Suprapubic skin (tissue), 4 donors: ENCODE measurements at regions not wholly inside any gene's neighbourhood (a gene's known extent, or its start where the extent isn't known, plus 50 kb on each side); places are given as distances from the start of the nearest gene placed in this dataset.

Experiments
- DNase-seq, 2 donors: peaks; one replicate each; pipeline ENCODE4 v3.0.0-alpha.2; 2019; ENCODE audit warnings: low spot score in 2 of 2
- H3K27ac ChIP-seq: fragments of 200-600 bp; sonication (generic); one replicate; pipeline ENCODE4 v1.5.1; 2019
- H3K27me3 ChIP-seq: fragments of 200-600 bp; sonication (generic); one replicate; pipeline ENCODE4 v1.5.1; 2019
- H3K36me3 ChIP-seq: fragments of 200-600 bp; sonication (generic); one replicate; pipeline ENCODE4 v1.5.1; 2019
- H3K4me1 ChIP-seq: fragments of 200-600 bp; sonication (generic); one replicate; pipeline ENCODE4 v1.5.1; 2019
- H3K4me3 ChIP-seq: fragments of 200-600 bp; sonication (generic); one replicate; pipeline ENCODE4 v1.5.1; 2019; ENCODE audit warnings: mild to moderate bottlenecking
- H3K9me3 ChIP-seq: fragments of 200-600 bp; sonication (generic); one replicate; pipeline ENCODE4 v1.5.1; 2019
- EP300 ChIP-seq: sonication (generic); formaldehyde crosslinking; IDR thresholded peaks from one replicate; pipeline ENCODE4 v1.6.1; 2017; ENCODE audit warnings: antibody characterized with exemption
- POLR2A ChIP-seq, 2 donors: fragments of 450-650 bp; IDR thresholded peaks; one replicate each; pipeline ENCODE4 v1.6.1; 2017; ENCODE audit warnings: antibody characterized with exemption in 2 of 2, mild to moderate bottlenecking in 2 of 2, moderate library complexity in 2 of 2
- POLR2AphosphoS5 ChIP-seq, 3 donors: sonication (generic); formaldehyde crosslinking; IDR thresholded peaks; one replicate each; pipeline ENCODE4 v1.6.1; 2017; ENCODE audit warnings: antibody characterized with exemption in 3 of 3
- WGBS: methylation state at CpG from one replicate; pipeline ENCODE4 v1.1.5; 2018; 5-methylcytosine and 5-hydroxymethylcytosine counted together
- TF ChIP-seq, protein P1 (sequence below), 2 donors: fragments of 200-600 bp in 1 of 2; fragments of 450-650 bp in 1 of 2; sonication (generic) in 1 of 2; IDR thresholded peaks; one replicate each; pipeline ENCODE4 v1.5.1; 2016 to 2019; ENCODE audit warnings: antibody characterized with exemption in 2 of 2, mild to moderate bottlenecking in 1 of 2, moderate library complexity in 1 of 2

DNA sequence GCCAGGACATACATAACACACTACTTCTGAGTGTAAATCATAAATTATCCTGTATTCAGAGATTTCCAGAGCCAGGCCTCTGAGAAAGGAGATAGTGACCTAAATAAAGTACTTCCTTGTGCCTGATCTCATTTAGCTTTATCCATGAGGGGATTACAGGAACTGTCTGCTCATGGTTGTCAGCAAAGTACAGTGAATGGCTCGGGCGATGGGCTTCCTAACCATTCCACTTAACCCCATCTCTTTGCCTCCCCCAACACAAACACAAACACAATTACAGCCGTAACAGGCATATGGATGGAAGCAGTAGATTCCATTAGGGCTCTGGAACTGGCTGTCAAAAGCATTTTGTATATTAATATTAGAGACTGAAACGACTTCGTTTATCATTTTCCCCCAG is 206.7 kb upstream of the CPNE8 start:
- WGBS: 78% methylated on average over 5 of the region's 5 CpGs

DNA sequence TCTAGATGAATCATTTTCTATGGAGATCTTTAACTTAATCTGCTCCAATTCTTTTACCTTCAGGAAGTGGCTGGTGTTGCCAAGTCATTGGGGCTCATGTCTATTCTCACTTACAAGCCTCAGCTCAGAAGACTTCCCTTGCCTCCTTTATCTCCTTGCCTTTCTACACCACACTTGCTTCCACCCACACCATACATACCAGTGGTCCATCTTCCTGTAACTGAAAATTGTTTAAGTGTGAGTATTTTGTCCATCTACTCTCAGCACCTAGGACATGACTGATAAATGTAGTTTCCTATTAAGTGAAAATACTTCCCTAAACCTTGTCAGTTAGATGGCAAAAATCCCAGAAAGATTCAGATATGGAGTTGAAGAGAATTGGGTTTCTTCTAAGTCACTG is 199.7 kb upstream of the CPNE8 start:
- TF ChIP-seq, protein P1, sequence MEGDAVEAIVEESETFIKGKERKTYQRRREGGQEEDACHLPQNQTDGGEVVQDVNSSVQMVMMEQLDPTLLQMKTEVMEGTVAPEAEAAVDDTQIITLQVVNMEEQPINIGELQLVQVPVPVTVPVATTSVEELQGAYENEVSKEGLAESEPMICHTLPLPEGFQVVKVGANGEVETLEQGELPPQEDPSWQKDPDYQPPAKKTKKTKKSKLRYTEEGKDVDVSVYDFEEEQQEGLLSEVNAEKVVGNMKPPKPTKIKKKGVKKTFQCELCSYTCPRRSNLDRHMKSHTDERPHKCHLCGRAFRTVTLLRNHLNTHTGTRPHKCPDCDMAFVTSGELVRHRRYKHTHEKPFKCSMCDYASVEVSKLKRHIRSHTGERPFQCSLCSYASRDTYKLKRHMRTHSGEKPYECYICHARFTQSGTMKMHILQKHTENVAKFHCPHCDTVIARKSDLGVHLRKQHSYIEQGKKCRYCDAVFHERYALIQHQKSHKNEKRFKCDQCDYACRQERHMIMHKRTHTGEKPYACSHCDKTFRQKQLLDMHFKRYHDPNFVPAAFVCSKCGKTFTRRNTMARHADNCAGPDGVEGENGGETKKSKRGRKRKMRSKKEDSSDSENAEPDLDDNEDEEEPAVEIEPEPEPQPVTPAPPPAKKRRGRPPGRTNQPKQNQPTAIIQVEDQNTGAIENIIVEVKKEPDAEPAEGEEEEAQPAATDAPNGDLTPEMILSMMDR (IDR thresholded peaks at IDR 0.05): no peak
- no peak for TF ChIP-seq EP300
- no peak for TF ChIP-seq POLR2A (IDR thresholded peaks at IDR 0.05)
- no peak overlapping the region for H3K27ac ChIP-seq
- no peak for DNase-seq
- peaks cover 4% of the 10 kb centered on the region for H3K4me1 ChIP-seq
- H3K27me3 ChIP-seq: no peaks in the 10 kb centered on the region
- no peak overlapping the region for H3K4me3 ChIP-seq
- H3K36me3 ChIP-seq: no peaks in the 10 kb centered on the region
- no peaks in the 10 kb centered on the region for H3K9me3 ChIP-seq

More for the DNA sequence above, 206.7 kb upstream of the CPNE8 start:
- Histone ChIP-seq H3K4me1 (no peaks in the 10 kb centered on the region), H3K9me3 (no peaks in the 10 kb centered on the region), H3K27me3 (no peaks in the 10 kb centered on the region), H3K36me3 (no peaks in the 10 kb centered on the region), H3K27ac (no peak overlapping the region), H3K4me3 (no peak overlapping the region)
- TF ChIP-seq EP300: no peak
- DNase-seq: no peak

DNA sequence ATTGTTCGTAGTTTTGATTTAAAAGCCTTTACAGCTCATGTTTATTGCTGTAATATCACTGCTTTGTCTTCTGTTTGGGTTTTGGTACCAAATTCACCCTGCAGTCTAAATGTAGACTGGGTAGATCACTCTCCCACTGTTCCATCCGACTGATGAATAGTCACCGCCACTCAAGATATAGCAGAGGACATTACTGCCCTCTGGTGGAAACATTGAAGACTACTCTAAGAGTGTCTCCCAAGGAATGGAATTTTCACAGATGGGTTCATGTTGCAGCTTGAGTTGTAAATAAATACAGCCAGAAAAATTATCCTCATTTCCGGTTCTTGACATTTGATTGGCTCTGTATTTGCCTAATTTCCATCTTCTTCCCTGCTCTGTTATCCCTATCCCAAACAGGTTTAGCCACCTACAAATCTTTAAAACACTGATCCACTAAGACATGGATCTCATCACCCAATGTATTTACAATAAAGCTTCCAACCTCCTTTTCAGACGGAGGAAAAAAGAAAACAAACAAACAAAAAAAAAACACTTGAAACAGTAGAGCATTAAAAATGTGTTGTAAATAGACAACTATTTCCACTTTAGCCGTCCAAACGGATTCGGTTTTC is 198.3 kb upstream of the CPNE8 start:
- WGBS: 24% methylated on average over 8 of the region's 8 CpGs
- H3K9me3 ChIP-seq: no peaks in the 10 kb centered on the region
- no peak overlapping the region for H3K4me3 ChIP-seq
- TF ChIP-seq POLR2A (IDR thresholded peaks at IDR 0.05): no peak
- TF ChIP-seq, protein P1 (IDR thresholded peaks at IDR 0.05): peak; percentile 63 to 72
- DNase-seq: no peak
- no peaks in the 10 kb centered on the region for H3K36me3 ChIP-seq
- peaks cover 4% of the 10 kb centered on the region for H3K4me1 ChIP-seq
- no peaks in the 10 kb centered on the region for H3K27me3 ChIP-seq
- H3K27ac ChIP-seq: no peak overlapping the region

DNA sequence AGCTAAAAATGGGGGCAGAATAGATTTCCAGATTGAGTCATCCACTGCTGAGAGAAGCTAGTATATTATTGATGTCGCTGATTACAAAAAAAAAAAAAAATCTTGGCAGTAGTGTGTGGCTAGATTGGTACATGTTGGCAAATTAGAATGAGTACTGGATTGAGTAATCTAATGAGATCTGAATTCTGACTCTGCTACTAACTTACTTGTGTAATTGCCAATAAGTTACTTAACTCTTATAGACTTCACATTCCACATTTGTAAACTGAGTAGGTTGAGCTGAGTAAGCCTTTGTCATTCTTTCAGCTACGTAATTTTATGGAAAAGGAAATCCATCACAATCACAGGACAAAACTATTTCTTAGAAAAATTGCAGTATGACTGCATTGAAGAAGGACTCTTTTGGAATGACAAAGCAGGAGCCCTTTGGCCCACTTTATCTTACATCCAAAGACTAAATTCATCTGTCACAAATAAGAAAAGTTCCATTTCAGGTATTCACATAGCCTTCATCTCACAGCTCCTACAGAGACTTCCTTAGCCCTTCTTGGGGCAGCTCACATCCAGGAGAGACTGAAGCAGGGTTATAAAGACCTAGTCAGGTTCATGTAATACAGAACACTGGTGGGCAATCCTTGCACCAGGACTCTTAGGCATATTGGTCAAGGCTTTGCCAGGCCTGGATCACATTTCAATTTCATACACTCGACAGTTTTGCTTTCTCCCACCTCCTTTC is 197.3 kb upstream of the CPNE8 start:
- peaks cover 4% of the 10 kb centered on the region for H3K4me1 ChIP-seq
- no peaks in the 10 kb centered on the region for H3K36me3 ChIP-seq
- no peak overlapping the region for H3K27ac ChIP-seq
- TF ChIP-seq EP300: no peak
- TF ChIP-seq POLR2A (IDR thresholded peaks at IDR 0.05): no peak
- no peak for TF ChIP-seq POLR2AphosphoS5 (IDR thresholded peaks at IDR 0.05)
- TF ChIP-seq, protein P1 (IDR thresholded peaks at IDR 0.05): no peak
- 58% methylated on average over 3 of the region's 3 CpGs for WGBS
- H3K4me3 ChIP-seq: no peak overlapping the region
- H3K9me3 ChIP-seq: no peaks in the 10 kb centered on the region
- DNase-seq: no peak
- no peaks in the 10 kb centered on the region for H3K27me3 ChIP-seq

DNA sequence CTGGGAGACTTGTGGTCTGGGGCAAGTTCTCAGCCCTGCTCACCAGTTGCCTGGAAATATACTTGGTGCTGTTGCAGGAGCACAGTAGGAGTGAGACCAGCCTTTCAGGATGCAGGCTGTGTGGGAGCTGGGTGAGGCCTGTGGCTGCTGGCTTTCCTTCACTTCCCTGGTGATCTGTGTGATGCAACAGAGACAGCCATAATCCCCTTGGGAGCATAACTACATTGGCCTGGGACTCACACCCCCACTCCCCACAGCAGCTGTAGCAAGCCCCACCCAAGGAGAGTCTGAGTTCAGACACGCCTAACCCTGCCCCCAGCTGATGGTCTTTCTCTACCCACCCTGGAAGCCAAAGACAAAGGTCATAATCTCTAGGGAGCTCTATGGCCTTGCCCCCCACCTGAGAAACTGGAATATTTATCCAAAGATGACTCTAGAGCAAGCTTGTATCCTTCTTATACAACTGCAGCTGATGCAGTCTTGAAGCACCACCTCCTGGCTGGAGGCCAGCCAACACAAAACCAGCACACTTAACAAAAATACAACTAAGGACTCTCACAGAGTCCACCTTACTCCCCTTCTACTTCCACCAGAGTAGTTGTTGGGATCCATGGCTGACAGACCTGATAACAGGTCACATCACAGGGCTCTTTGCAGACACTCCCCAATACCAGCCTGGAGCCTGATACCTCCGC is 190.4 kb upstream of the CPNE8 start:
- no peak overlapping the region for H3K4me3 ChIP-seq
- TF ChIP-seq POLR2A (IDR thresholded peaks at IDR 0.05) (no peak), EP300 (no peak), POLR2AphosphoS5 (IDR thresholded peaks at IDR 0.05) (no peak)
- TF ChIP-seq, protein P1 (IDR thresholded peaks at IDR 0.05): no peak
- no peaks in the 10 kb centered on the region for H3K27me3 ChIP-seq
- no peak for DNase-seq
- H3K9me3 ChIP-seq: no peaks in the 10 kb centered on the region
- WGBS: 63% methylated on average over 2 of the region's 2 CpGs
- no peaks in the 10 kb centered on the region for H3K36me3 ChIP-seq
- H3K4me1 ChIP-seq: no peaks in the 10 kb centered on the region
- no peak overlapping the region for H3K27ac ChIP-seq
